Activated CD8-positive, alpha-beta memory T cell treated with anti-CD3 and anti-CD28 coated beads for 24 hours (primary cell): ENCODE measurements at regions not wholly inside any gene's neighbourhood (a gene's known extent, or its start where the extent isn't known, plus 50 kb on each side); places are given as distances from the start of the nearest gene placed in this dataset.

Experiments used
- DNase-seq: peaks from one replicate; pipeline ENCODE4 v3.0.0-alpha.2; 2020

DNA sequence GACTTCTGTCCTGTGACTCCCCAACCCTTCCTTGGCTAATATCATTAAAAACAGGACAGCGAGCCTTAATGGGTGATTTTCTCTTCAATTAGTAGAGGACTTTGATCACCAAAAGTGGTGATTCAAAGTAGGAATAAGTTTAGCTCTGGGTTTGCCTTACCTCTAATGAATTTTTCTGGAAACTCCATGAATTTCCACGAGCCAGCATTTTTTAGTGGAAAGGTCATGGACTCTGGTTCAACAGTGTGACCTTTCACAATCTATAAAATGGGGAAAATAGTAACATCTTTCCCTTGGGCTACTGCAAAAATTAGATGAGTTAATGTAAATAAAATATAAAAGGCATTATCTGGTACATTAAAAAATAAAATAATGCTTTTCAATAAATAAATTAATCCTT lies 417.8 kb upstream of the NR2F2 start:
- no peak for DNase-seq

DNA sequence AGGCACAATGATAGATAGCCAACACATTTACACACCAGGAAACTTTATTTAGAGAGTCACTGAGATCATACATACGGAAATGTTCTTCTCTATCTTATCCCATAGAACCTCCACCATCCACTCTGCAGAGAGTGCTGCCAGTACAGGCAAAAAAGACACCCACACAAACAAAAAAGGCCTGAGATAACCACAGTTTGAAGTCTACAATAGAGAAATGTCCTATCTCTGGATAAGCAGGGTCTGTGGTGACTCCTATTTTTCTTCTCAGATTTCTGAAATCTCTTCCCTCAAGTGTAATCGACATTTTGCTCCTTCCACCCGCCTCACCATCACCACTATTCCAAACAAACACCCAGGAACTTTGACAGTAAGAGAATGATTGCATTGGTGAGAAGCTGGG lies 413.9 kb upstream of the NR2F2 start:
- DNase-seq = no peak

DNA sequence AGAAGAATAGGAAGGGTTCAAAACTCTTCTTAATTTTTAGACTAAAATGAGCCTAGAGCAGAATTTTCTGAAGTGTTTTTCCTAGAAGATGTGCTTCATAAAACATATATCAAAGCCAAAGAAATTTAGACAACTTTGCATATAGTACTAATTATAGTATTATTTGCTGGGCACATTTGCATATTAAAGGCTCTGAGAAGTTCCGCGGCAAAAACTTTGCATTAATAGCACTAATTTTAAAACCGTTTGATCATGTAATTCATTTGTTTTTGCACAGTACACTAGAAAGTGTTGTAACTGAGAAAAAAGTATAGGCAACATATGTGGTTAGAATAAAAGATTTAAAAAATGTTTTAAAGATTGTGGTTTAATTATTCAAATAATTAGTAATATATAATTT lies 412.0 kb upstream of the NR2F2 start:
- no peak for DNase-seq

DNA sequence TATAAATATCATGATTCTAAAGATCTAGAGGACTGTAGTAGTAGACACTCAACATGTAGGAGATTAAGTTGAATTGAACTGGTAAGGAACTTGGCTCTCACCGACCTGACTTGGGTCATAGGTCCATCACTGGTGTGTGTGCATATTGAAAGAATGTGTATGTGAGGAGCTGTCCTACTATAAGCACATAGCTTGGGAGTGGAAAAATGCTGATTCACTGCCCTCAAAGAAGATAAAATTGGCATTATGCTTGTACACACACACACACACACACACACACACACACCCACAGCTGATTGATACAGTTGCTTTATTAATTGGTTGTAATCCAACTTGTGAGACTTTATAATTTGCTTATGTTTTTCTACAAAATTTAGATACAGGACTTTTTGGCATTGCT lies 411.0 kb upstream of the NR2F2 start:
- no peak for DNase-seq

DNA sequence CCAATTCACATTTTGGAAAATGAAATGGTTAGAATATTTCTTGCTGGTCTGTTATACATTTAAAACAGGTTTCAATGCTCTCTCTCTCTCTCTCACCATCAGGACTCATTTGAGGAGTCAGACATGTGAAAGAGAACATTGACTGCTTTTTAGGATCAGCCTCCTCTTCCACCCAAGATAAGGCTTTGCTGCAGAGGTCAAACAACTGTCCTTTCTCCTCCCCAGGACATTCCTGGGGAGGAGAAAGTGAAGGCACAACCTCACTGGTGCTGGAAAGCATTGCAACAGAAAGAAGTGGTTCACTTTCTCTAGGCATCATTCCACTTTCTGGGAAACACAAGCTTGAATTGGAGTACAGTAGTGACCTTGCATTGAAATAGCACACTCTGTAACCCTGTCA lies 409.1 kb upstream of the NR2F2 start:
- DNase-seq = no peak

DNA sequence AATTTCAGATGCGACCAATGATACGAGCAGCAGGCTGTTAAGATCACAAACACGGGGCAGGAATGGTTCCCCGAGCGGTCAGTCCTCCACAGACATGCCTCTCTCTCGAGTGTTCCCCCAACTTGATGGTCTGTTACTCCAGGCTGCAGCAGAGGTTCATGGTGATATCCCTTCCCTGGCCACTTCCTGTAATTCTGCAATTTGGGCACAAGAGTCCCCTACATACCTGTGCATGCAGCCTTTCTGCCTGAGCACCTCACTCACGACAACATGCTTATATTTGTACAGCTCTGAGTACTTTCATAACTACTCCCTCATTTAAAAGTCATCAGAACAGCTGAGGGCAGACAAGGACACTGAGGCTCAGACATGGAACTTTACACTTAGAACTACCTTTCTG lies 408.1 kb upstream of the NR2F2 start:
- DNase-seq = no peak

DNA sequence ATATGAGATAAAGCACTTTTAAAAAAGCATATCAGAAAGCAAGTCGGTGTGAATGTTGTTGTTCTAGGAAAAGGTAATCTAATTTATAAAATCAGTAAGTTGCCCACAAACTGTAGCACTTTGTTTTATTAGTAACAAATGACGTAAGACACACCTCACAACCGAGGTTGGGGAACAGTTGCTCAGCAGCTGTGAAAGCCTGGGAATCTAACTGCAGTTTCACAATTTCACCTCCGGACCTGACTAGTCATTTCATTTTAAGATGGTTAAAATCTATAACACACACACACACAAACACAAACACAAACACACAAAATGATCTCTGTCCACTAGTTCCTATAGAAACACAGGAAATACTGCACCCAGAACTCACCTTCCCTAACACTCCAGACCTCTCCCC lies 406.7 kb upstream of the NR2F2 start:
- no peak for DNase-seq

DNA sequence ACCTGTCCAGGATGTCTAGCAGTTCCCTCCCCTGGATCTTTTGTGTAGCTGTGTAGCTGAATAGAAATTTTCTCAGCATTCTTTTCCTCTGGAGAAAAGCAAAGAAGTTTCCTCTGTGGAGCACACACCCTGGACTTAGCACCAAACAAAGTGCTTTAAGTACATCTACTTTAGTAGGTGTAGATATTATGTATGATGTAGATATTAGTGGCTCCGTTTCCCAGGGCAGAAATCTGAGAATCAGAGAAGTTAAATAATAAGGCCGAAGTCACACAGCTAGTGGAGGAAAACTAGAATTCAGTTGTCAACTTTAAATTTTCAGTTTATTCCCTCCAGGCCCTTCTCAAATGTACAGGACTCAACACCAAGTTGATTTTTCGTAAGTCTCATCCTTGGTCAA lies 401.7 kb upstream of the NR2F2 start:
- no peak for DNase-seq

DNA sequence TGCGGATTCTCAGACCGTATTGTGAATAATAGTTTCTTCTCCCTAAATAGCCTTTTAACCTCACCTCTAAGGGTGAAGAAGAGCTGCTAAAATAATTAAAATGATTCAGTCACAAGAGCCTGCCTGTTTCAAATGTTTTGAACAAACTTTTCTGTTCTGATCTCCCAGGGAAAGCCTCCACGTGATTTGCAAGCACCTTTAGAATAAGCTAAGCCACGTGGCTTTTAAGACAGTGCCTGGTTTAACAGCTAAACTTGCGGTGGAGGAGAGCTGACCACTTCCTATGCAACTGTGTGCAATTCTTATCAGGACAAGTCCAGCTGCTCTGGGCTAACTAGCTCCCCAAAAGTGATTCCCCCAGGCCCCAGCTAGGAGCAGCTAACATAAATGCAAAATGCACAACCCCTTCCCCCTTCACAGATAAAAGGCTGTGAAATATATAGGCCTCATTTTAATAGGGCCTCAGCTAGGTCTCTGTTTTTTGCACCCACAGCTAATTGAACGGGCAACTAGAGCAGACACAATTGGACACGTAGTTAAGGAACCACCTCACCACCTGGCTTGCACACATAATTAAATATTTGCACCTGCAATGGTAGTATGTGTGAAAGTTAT lies 401.2 kb upstream of the NR2F2 start:
- DNase-seq = no peak

DNA sequence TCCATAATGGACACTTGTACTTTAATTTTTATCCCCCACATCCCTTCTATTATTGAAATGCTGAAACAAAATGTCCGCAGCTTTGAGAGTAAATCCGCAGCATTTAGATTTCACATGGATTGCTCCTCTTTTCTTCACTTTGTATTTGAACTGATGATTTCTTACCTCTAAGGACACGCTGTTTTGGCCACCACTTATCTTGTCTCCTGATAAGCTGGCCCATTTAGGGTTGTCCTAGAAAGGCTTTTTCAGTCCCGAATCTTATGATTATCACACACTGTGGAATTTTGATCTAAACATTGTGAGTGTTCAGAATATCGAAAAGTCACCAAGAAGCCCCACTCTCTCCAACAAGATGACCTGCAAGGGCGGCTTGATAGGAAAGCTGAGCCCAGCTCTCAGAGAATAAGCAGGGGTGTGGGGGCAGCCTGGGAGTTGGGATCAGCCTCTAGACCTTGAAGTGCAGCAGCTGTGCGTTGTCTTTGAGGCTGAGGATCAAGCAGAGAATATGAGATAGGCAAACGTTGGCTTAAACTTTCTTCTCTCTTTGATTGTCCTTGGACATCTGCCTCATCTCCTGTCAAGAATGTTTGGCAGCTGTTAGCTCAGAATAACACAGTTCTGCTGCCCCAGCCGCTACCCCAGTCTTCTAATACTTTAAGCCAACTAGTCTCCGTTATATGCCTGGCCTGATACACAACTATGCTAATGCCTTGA lies 399.7 kb upstream of the NR2F2 start:
- DNase-seq = no peak

DNA sequence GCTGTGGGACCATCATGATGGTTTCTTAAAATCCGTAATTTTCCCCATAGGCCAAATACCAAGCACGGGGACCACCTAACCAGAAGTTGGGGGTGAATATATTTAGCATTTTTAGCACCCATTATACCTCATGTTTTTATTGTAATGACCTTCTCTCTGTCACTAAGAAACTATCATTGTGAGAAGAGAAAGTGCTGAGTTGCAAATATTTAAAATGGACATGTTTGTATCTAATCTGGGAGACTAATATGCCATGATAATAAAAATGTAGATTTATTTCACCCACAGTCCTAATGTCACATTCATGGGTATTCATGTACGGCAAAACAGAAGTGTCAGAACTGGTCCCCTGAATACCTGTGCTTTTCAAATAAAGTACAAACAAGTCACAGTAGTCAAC lies 398.9 kb upstream of the NR2F2 start:
- no peak for DNase-seq

DNA sequence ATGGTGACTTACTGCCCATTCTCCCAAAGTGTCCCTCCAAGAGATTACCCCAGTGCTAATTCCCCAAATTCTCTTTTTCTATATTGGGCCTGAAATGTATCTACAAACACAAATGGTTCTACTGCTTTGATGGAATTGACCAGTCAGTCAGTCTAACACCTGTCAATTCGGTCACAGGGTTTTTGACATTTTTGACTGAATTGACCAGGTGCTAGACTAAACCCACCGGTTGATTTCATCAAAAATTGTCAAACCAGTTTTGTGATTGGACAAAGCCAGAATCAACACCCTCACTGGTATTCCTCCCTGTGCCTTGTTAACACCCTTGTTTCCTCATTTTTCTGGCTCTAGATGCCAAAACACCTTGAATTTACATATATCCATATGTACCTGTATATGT lies 398.4 kb upstream of the NR2F2 start:
- DNase-seq = no peak

DNA sequence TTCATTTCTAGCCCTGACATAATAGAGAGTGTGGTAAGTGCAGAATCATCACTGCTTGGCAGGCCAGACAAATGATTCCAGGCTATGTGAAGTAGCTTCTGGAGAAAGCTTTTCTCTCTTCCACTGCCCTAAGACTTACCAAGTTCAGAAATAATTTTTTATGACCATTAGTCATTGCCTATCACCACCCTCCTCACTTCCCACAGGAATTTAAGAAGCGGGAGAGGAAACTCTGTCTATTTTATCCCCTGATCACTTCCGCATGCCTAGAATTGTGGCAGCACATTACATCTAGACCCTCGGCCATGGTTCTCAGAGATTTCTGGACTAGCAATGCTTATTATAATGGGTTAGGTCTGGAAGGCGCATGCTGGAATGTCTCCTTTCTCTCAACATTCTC lies 397.8 kb upstream of the NR2F2 start:
- DNase-seq = no peak

DNA sequence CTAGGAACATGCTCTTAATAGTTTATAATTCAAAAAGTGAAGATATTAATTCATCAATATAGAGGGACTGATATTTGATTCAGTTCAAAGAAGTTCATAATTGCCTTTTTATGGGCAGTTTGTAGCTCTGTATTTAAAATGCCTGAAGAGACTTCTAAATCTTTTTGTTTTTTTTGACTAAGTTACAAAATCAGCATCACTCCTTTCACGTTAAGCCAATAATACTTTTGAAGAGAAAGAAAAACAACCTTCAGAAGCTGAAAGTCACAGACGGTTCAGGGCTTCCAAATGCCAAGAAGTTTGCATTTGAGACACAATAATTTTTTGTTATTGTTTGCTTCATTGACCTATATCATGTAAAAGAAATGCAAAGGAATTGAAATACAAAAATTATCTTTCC lies 394.6 kb upstream of the NR2F2 start:
- no peak for DNase-seq

DNA sequence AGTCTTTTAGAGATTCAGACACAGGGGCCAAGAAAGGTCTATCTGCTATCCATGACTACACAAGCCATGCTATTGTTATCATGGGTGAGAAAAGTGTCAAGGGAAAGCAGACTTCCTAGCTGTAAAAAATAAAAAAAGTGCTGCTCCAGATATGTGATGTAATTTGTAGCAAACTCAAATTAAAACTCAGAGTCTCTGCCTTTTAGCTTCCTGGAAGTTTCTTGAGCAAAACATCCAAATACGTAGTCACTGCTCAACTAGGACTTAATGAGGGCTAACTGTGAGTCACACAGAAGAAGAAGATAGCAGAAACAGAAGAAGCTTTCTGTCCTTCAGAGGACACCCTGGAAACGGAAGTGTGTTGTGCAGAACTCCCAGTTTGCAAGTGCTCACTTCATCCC lies 393.4 kb upstream of the NR2F2 start:
- no peak for DNase-seq

DNA sequence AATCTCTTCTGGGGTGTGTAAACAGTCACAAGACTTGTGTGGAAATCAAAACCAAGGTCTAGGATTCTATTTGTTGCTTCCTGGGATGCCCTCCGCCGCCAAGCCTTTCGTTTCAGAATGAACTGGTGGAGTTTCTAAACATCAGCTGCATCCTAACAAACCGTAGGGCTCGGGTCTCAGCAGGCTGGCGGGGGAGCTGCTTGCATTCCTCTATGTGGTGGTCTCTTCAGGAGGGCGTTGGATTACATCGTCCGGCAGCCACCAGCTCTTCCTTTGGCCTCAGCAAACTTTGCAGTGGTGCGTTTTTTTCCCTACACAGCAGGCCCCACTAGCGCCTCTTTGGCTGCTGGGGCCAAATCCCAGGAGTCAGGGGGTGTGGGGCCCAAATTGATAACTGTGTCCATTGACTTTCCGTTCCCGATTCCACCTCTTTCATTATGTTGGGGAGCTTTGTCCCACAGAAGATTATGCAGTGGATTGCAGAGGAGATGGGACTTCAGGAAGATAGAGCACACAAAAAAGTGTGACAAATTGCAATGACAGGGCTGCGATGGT lies 390.0 kb upstream of the NR2F2 start:
- DNase-seq = no peak

DNA sequence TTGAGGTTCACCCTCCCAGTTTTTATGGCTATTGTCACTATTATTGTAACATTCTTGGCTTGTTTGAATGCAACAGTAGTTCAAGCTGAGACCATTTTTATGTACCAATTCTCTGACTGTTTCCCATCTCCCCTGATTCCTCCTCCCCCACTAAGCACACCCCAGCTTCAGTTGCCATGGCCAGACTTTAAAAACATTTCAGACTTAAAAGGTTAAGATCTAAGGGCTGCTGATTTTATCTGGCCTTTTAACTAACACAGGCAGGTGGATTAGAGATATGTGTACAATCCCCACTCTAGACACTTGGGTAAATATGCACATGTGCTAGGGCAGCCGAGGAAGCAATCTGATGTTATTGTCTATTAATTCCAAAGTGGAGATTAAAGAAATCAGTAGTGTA lies 386.3 kb upstream of the NR2F2 start:
- no peak for DNase-seq

DNA sequence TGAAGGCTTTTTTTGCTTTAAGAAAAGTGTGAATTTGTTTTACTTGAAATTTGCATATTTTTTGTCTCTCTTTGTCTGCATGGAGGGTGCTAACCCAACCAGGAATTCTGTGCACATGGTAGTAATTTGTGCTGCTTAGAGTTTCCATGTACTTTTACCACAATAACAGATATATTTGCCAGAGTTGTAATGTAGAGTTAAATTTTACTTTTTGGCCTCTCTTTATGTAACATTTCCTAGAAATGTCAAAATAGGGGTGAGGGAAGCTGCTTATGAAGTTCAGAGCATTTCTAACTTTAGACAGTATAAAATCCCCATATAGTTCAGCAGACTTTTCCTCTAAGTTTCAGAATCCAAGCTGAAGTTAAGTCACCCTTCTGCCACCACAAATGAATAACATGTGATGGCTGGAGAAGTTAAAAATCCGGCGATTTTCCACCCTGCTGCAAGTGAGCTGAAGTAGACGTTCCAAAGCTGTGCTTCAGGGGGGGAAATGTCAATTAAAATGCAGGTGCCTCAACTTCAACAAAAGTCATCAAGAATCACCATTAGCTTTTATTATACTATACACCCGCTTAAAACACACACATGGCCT lies 385.7 kb upstream of the NR2F2 start:
- no peak for DNase-seq

DNA sequence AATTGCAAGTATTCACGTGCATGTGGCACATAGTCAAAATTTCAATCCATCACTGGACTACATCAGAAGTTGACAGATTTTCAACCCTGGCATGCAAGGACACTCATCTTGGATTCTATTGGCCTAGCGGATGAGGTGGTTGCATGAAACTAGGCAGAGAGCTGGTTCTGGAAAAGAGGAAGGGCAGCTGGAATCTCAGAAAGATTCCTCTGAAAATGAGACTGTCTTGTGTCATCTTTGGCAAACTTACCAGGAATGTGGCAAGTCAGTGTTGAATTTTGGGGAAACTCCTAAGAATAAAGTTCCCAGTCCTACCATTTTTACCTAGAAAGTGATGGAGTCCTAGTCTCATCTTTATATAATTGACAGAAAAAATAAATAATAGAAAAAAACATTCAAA lies 384.3 kb upstream of the NR2F2 start:
- no peak for DNase-seq

DNA sequence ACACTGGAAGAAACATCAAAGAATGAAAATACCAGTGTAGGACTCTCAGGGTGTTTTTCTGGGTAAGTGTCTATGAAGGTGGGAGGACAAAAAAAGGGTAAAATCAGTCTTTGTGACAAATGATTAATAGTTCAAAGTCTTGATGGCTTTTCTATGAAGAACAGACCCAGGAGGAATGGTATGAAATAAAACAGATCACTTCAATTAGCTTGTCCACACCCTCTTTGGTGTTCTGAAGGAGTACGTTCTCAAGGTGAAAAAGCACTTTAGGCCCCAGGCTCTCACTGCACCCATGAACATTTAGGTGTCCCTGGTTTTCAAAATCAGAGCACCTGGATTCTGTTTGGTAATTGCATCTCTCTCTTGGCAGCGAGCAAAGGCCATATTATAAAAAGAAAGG lies 383.6 kb upstream of the NR2F2 start:
- no peak for DNase-seq

DNA sequence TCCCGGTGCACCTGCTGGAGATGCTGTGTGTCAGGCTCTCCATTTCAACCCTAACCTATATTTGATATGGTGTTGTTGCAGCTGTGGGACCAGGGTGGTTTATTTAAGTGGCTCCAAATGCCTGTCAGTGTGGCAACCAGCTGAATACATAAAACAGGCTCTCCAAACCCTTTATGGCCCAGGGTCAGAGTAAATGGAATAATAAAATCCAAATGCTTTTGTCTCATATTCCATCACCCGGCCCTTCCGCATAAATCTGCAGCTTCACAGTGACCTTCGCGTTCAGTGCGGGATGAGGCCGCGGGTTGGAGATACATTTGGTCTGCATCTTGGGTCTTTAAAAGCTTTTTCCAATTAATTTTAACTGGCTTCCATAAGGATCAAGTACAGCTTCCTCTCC lies 382.1 kb upstream of the NR2F2 start:
- DNase-seq = no peak

DNA sequence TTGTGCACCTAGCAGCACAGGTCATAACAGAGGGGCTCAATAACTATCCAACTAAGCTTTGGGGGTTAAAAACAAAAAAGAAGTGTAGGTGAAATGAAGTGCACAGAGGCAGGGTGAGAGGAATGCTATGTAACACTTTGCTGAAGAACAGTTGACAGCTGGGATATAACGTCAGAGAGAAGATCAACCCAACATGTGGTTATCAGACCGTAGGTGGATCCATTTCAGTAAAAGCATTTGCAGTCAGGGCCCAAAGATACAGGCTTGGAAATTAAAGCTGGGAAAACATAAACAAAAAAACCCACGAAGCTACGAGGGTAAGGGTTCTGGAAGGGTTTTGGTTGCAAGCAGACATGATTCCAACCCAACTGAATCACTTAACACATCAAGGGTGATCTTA lies 377.5 kb upstream of the NR2F2 start:
- no peak for DNase-seq

DNA sequence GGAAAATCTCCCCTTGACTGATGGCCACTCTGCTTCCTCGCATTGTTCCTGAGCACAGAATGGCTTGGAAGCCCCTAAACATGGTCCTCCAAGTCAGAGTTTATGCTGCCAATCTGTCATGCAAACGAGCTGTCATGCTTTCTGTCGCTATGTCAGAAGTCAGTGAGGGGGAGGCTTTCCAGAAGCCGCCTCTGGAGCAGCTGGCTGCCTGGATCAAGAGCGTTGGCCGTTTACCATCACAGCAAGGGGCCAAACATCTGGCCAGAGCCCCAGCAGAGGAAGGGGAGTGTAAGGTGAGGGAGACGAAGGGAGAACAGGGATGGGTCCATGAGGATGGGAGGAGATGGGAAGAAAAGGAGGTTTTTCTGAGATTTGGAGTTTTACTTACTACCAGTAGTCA lies 372.6 kb upstream of the NR2F2 start:
- no peak for DNase-seq

DNA sequence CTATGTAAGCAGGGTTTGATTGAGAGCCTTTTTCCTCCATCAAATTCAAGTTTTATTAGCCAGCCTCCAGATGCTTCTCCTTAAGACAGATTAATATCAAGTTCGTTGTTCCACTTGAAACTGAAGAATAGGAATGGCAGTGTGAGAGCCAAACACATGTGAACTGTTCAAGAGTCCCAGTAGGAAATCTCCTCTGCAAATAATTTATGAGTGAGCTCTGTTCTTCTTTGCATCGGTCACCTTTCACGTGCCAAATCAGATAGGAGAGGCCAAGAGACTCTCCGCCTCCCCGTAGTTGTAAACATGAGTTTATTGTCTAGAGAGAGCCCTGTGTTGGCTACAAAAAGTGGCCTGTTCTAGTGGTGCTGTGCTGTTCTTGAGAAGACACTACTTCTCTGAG lies 372.1 kb upstream of the NR2F2 start:
- no peak for DNase-seq

DNA sequence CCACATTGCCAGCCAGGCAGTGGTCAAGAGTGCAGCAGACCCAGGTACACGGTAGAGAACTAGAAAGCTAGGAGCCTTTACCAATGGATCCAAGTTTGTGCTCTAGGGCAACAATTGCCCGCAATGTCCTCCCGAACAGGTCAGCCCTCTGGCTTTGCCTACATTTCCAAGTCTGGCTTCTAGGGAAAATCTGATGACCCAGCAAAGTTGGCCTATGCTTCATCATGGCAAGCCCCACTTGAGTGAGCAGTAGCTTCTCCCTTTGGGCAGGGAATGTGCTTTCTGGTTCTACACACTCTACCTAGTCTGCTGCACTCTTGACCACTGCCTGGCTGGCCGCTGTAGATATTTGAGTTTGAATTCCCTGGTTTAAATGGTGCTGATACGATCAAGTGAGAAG lies 361.6 kb upstream of the NR2F2 start:
- DNase-seq = no peak
